ENCODE measurements at regions not wholly inside any gene's neighbourhood (a gene's known extent, or its start where the extent isn't known, plus 50 kb on each side); places are given as distances from the start of the nearest gene placed in this dataset.

DNA sequence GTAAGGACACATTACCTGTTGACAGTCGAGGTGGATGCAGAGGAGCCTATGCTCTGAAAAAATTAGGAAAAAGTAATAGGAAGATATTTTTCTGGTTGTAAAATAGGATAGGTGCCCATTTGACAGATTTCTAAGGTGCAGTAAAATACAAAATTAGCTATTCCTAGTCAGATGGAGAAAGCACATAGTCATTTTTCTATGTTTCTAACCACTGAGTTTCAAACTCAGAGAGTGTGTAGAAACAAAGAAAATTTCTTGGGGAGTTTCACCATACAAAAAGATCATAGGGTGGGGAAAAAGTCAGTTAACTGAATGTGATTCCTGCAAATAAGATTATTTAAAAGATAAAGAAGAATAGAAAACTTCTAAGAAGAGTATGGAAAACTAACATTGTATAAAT, 666.9 kb downstream of the KCNT2 start:
- H3K4me1 ChIP-seq (ENCODE audit: control insufficient read depth, extremely low read depth, insufficient read depth, low read length): no peaks in the 10 kb centered on the region
- H3K9ac ChIP-seq (replicated peaks; ENCODE audit: extremely low read depth, insufficient read depth, low read length): no peak overlapping the region
- ChIA-PET POLR2A (no interaction called here), CTCF (no interaction called here)
- FAIRE-seq (no peak), DNase-seq (ENCODE audit: low read depth, low spot score) (no peak)
- no peak overlapping the region for H3K4me2 ChIP-seq (ENCODE audit: insufficient read depth, low read length)
- no peaks in the 10 kb centered on the region for H3K36me3 ChIP-seq (ENCODE audit: control insufficient read depth in 2 of 2, extremely low read depth in 1 of 2, insufficient read depth in 2 of 2, low read length in 2 of 2)
- no peaks in the 10 kb centered on the region for H3K79me2 ChIP-seq (ENCODE audit: control insufficient read depth, insufficient read depth, low read length)
- BruUV-seq (replicated peaks): no TSS peak
- dilution Hi-C loops (cut with MboI; ENCODE audit: extremely low pct_ligation_motif_present, low sequenced_read_pairs): no loop called here
- no peaks in the 10 kb centered on the region for H3K27me3 ChIP-seq (ENCODE audit: control insufficient read depth in 2 of 2, insufficient read depth in 2 of 2, low read length in 2 of 2)
- no peaks in the 10 kb centered on the region for H4K20me1 ChIP-seq (replicated peaks; ENCODE audit: control insufficient read depth, extremely low read depth, insufficient read depth, low read length)
- no peak overlapping the region for H3K27ac ChIP-seq (ENCODE audit: insufficient read depth, low read depth, low read length)
- H3K4me3 ChIP-seq (replicated peaks in 1 of 3; ENCODE audit: insufficient read depth in 1 of 3, low read depth in 1 of 3, low read length in 3 of 3): no peak overlapping the region
- intact Hi-C loops (cut with micrococcal nuclease): no loop called here
- H3K9me1 ChIP-seq (replicated peaks; ENCODE audit: control insufficient read depth, extremely low read depth, insufficient read depth, low read length): no peaks in the 10 kb centered on the region
- no peaks in the 10 kb centered on the region for H3K9me3 ChIP-seq (replicated peaks; ENCODE audit: control insufficient read depth, insufficient read depth, low read length)
- no peak overlapping the region for H2AFZ ChIP-seq (ENCODE audit: low read depth, low read length)
- TF ChIP-seq POLR2AphosphoS5 (IDR thresholded peaks at IDR 0.05; ENCODE audit: insufficient read depth, low read depth, low read length) (no peak), JUN (IDR thresholded peaks at IDR 0.05; ENCODE audit: borderline replicate concordance, insufficient read depth, insufficient read length, low read depth) (no peak), POLR2A (IDR thresholded peaks at IDR 0.05; ENCODE audit: low read depth, low read length) (no peak), FOS (IDR thresholded peaks at IDR 0.05; ENCODE audit: borderline replicate concordance, insufficient read depth, low read length) (no peak), EZH2 (IDR thresholded peaks at IDR 0.05; ENCODE audit: borderline replicate concordance, low read depth, low read length, severe bottlenecking) (no peak), MYC (IDR thresholded peaks at IDR 0.05; ENCODE audit: low read depth, low read length) (no peak), GATA2 (IDR thresholded peaks at IDR 0.05; ENCODE audit: insufficient read depth, insufficient read length, low read depth, low read length) (no peak)
- TF ChIP-seq, protein P1, sequence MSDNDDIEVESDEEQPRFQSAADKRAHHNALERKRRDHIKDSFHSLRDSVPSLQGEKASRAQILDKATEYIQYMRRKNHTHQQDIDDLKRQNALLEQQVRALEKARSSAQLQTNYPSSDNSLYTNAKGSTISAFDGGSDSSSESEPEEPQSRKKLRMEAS (IDR thresholded peaks at IDR 0.05; ENCODE audit: insufficient read depth, insufficient read length): no peak
- TF ChIP-seq, protein P2, sequence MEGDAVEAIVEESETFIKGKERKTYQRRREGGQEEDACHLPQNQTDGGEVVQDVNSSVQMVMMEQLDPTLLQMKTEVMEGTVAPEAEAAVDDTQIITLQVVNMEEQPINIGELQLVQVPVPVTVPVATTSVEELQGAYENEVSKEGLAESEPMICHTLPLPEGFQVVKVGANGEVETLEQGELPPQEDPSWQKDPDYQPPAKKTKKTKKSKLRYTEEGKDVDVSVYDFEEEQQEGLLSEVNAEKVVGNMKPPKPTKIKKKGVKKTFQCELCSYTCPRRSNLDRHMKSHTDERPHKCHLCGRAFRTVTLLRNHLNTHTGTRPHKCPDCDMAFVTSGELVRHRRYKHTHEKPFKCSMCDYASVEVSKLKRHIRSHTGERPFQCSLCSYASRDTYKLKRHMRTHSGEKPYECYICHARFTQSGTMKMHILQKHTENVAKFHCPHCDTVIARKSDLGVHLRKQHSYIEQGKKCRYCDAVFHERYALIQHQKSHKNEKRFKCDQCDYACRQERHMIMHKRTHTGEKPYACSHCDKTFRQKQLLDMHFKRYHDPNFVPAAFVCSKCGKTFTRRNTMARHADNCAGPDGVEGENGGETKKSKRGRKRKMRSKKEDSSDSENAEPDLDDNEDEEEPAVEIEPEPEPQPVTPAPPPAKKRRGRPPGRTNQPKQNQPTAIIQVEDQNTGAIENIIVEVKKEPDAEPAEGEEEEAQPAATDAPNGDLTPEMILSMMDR (IDR thresholded peaks at IDR 0.05; ENCODE audit: extremely low read depth in 1 of 2, insufficient read depth in 1 of 2, low read depth in 1 of 2, low read length in 2 of 2): no peak
